CD4-positive, alpha-beta T cell treated with Interleukin-4 for 4 hours (primary cell): ENCODE measurements at regions not wholly inside any gene's neighbourhood (a gene's known extent, or its start where the extent isn't known, plus 50 kb on each side); places are given as distances from the start of the nearest gene placed in this dataset.

ENCODE experiments used
- DNase-seq: peaks from one replicate; pipeline ENCODE4 v3.0.0-alpha.2; 2020

DNA sequence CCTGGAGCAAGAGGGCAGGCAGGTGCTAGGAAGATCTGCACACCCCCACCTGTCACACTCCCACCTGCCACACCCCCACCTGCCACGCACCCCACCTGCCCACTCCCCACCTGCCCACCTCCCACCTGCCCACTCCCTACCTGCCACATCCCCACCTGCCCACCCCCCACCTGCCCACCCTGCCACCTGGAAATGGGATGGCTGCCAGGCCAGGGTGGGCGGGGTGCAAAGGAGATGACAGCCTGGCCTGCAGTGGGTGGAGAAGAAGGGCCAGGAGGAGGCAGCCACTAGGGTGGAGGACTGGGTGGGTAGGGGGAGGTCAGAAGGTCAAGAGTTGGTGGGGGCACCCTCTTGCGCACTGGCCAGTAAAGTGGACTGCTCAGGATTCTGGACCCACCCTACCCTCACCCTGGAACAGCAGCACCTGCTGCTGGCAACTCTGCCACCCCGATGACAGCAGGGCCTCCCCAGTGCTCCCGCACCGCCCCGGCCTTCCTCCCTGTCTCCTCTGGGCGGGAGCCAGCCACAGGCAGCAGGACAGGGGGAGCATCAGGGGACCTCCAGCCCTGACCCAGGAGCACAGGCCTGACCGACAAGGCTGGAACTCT, 66.8 kb upstream of the NKX1-1 start:
- no peak for DNase-seq

DNA sequence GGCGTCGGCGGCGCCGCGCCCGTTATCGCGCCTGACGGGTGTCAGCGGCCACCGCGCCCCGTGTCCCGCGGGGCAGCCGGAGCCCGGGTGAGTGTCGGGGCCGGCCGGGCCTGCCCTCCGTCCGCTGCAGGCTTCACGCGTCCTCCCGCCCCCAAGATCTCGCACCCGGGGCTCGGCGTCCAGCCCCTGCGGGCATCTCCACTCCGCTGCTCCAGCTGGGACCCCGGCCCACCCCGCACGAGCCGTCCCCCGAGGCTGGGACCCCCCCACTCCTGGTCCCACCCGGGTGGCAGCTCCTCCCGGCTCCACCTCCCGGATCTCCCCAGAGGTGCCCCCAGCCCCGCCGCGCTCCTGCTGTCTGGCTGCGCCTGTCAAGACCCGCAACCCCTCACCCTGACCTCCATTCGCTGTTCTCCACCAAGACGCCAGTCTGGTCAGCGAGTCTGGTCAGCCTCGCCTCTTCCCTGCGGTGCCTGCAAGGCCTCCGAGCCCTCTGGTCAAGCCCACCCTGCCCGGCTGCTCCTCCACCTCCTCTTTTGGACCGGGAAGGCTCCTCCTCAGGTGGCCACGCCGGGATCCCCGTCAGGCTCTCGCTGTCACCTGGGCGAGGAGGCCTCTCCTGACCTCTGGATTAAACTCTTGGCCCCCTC, 66.0 kb upstream of the NKX1-1 start:
- DNase-seq: no peak

DNA sequence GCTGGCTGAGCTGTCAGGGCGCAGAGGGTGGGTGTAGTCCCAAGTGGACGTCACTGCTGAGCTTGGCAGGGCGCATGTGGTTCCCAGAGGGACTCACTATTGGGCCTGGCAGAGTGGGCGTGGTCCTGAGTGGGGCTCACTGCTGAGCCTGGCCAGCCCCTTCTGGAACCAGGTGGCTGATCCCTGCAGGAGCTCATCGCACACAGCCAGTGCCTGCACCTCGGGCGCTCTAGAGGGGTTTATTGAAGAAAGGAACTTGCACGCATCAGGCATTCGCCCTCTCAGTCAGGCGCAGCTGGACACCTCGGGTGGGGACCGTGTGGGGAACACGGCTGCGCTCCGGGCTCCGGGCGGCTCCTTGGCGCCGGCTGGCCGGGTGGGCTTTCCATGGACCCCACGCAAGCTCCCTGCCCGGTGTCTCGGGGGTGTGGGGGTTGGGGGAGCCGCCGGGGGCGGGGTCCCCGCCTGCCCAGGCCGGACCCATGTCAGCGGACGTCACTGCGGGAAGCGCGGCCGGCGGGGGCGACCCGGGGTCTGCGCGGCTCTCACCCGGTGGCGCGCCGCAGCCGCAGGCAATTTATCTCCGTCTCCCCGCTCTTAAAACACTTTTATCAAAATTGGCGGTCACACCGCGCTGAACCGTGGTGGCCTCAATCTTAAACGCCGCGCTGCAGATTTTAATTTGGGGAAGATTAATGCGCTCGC, 65.4 kb upstream of the NKX1-1 start:
- no peak for DNase-seq

DNA sequence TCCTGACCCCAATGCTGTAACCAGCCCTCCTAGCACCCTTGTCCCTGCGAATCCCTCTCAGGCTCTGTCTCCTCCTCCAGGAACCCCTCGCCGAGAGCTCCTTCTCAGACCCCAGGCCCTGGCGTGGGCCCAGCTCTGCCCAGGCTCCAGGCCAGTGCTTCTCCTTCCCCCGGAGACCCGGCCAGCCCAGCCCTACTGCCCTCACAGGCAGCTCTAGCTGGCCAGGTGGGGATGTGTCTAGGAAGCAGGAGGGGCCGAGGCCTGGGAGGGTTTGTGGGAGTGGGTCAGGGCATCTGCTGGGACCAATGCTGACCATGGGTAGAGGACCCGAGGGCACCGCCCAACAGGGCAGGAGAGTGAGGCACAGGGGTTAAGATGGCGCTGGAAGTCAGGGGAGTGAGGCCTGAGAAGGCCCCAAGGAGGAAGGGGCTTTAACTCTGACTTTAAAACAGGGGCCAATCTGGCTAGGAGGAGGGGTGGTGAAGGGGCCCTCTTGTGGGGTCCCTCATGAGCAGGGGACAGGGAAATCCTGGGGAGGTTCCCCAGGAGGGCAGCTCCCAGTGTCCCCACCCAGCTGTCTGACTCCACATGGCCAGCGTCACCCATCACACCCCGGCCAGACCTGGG, 64.7 kb upstream of the NKX1-1 start:
- no peak for DNase-seq

DNA sequence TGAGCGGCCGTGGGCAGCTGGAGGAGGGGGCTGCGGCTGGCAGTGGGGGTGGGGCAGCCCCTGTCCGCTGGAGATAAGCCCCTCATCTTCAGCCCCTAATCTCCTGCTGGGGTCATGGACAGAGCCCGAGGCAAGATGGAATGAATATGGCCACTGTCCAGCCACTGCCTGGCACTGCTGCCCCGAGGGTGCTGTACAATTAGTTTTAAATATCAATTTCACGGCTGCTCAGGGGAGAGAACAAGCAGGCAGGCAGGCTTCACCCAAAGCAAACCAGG, 64.1 kb upstream of the NKX1-1 start:
- no peak for DNase-seq

- DNase-seq: no peak
Observed at GRCh38 chr4:1469607-1470392, 63.6 kb upstream of the NKX1-1 start.

GRCh38 chr4:1469043-1469442, 62.8 kb upstream of the NKX1-1 start:
- no peak for DNase-seq

DNA sequence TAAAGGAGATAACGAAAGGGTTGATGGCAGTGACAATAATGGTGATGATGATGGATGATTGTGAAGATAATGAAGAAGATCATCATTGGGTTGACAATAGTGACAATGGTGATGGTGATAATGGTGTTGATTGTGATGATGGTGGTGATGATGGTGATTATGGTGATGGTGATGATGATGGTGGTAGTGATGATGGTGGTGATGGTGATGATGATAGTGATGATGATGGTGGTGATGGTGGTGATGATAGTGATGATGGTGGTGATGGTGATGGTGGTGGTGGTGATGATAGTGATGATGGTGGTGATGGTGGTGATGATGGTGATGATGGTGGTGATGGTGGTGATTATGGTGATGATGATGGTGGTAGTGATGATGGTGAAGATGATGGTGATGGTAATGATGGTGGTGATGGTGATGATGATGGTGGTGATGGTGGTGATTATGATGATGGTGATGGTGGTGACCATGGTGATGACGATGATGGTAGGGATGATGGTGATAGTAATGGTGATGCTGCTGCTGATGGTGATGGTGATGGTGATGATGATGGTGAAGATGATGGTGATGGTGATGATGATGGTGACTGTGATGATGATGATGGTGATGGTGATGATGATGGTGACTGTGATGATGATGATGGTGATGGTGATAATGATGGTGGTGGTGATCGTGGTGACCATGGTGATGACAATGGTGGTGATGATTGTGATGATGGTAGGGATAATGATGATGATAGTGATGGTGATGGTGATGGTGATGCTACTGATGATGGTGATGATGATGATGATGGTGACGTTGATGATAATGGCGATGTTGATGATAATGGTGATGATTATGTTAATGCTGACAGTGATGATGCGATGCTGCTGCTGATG, 61.6 kb upstream of the NKX1-1 start:
- no peak for DNase-seq

- no peak for DNase-seq
Observed at GRCh38 chr4:1466863-1467165, 60.6 kb upstream of the NKX1-1 start.

- DNase-seq: no peak
Observed at GRCh38 chr4:1466034-1466862, 60.0 kb upstream of the NKX1-1 start.

DNA sequence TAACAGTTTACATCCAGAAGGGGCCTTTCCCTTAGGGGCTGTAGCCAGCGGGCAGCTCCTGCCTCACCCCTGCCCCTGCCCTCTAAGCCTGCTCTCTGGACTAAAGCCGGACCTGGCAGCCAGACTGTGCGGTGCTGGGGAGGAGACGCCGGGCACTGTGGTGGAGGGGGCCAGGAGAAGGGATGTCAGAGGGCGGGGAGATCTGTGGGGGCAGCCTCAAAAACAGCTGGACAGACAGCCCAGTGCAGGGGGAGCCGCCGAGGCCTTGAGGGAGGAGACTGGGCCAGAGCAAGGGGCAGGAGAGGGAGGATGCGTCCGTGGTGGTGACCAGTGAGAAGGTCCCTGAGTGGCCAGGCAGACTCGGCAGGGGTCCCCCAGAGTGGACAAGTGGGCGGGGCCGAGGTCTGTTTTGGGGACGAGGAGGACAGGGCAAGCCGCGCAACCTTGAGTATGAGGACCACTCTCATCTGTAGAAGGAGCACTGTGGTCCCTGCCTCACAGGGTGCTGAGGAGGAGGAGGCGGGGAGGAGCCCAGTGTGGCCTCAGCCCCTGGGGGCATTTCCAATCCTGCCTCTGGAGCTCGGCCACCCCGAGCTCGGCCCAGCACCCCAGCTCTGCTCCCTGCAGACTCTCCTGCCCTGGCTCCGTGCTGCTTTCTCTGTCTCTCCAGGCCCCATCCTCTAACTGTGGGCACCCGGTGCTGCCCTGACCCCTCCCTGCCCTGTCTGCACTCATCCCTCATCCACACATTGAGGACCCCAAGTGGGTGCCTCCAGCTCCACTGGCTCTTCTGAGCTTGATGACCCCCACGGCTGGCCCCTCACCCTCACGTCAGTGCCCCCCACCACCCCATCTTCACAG, 59.2 kb upstream of the NKX1-1 start:
- DNase-seq: no peak

GRCh38 chr4:1464581-1465171, 58.4 kb upstream of the NKX1-1 start:
- no peak for DNase-seq

DNA sequence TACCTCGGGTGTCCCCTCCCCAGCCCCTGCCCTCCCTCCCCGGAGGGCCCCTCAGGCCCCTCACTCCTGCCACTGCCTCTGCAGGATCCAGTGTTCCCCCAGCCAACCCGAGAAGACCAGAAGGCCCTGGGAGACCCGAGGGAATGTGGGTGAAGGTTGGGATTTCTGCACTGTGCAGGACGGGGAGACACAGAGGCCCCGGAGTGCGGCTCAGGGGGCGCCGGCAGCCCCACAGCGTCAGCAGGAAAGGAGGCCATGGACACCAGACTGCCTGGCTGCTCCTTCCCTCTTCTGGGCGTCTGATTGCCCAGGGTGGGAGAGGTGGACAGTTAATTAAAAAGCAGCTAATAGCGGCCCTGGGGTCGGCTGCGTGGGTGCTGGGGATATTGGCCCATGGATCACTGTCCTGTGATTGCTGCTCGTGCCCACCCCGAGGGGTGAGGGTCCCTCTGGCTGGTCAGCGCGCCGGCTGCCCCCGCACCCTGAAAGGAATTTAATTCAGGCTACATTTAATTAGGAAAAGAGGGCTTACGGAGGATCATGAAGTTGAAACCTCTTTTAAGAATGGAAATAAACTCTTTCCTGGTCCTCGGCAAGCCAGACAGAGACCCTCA, 57.8 kb upstream of the NKX1-1 start:
- DNase-seq: no peak

DNA sequence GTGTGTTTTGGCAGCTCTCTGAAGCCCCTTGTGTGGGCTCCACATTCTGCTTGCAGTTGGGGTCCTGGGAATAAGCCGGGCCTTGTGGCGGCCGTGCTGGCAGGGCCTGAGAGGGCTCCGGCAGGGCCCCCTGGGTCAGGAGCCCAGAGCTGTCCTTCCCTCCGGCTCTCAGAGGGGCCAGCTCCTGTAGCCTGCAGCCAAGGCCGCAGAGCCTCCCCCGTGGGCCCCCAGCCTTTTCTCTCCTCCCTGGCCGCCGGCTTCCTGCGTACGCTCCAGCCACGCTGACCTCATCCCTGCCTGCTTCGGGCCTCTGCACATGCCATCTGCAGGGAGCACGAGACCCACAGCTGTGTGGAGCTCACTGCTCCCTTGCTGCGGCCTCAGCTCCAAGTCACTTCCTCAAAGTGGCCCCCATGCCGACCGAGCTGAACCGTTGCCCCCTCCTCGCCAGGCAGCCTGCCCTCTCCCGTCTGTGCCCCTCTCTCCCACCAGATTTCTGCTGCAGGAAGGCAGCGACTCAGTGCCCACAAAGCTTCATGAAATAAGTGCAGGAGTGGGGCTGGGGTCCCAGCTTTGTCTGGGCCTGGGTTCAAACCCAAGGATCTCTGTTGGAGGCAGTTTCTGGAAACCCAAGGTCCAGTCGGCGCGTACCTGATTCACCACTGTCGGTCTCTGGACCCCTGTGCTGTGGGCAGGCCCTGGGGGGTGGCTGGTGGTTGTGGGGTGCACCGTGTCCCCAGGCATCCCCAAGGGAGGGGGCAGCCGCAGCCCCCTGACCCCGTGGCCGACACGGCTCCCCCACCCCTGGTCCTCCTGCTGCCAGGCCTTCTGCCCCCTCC, 57.1 kb upstream of the NKX1-1 start:
- DNase-seq: no peak

GRCh38 chr4:1462768-1463075, 56.5 kb upstream of the NKX1-1 start:
- no peak for DNase-seq

- DNase-seq: no peak
Observed at GRCh38 chr4:1462009-1462767, 55.9 kb upstream of the NKX1-1 start.

DNA sequence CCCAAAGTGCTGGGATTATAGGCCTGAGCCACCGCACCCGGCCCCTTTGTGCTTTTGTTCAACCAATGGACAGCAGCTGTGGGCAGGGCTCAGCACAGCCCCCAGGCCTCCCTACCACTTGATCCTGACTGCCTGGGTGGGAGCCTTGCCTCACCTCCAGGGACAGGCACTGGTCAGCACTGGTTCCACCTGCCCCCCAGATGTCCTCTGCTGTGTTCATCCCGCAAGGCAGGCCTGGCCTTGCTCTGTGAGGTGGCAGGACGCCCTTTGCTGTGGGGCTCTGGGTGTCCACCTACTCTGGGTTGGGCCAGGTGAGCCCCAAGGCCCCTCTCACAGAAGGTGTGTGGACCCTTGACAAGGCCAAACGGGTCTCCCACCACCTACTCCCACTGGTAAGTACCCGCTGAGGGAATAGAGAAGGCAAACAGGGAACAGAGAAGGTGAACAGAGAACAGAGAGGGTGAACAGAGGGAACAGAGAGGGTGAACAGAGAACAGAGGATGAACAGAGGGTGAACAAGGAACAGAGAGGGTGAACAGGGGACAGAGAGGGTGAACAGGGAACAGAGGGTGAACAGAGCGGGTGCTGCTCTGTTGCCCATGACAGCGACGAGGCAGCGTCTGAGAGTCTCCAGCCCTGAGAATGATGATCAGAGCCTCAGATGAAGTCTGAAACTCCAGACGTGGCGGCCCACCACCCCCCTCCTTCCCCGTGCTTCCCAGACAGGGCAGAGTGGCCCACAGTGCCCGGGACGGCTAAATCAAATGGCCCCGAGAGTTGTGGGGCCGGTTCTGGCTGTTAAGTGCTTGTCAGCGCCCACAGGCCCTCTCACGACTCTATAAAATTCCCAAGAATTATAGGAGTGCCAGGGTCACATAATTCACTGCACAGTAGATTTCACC, 55.0 kb upstream of the NKX1-1 start:
- DNase-seq: no peak
